NCI-H146 treated with DMSO at 0.1 percent for 48 hours (cell line): ENCODE measurements at regions not wholly inside any gene's neighbourhood (a gene's known extent, or its start where the extent isn't known, plus 50 kb on each side); places are given as distances from the start of the nearest gene placed in this dataset.

Source experiments
- DNase-seq: peaks from one replicate; lab custom pipeline; 2025; ENCODE audit not compliant: unreplicated experiment; lab: John Stamatoyannopoulos, UW

- no peak for DNase-seq
Measured at GRCh38 chr11:95692526-95693260, 96.9 kb downstream of the FAM76B start.

GRCh38 chr11:95690100-95690499, 99.5 kb downstream of the FAM76B start:
- DNase-seq = no peak

GRCh38 chr11:95688501-95689222, 100.9 kb downstream of the FAM76B start:
- DNase-seq = no peak

DNA sequence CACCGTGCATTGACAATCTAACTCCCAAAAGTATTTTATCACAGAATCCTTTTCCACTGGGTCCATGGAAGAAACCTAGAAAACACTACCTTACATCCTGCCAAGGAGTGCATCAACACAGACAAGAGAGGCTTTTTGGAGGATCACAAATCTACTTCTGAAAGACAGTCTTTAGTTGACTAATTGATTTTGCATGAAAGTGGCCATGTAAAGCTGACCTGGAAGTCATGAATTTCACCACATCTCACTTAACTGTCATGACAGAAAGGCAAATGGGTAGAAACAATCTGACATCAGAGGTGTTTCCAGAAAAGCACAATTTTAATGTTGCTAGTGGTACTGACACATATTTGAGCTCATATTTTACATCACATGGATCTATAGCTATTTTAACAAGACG, 101.6 kb downstream of the FAM76B start:
- DNase-seq = no peak

GRCh38 chr11:95686265-95686664, 103.3 kb downstream of the FAM76B start:
- DNase-seq = no peak

- no peak for DNase-seq
Measured at GRCh38 chr11:95684701-95685100, 104.9 kb downstream of the FAM76B start.

DNA sequence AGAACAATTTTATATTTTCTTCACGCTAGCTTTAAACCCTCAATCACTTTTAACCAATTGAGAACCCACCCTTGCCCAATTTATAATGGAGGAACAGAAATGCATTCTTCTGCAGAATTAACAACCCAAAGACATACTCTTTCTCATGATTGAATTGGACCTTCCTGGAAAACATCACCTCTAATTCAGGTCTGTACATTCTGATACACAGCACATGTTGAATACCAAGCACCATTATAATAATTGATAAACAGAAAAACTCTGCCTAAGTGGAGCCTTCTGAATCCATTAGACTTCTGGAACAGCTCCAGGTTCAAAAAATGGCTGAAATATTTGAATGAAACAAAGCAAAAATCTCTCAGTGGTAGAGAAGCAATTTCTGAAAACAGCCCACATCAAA, 105.4 kb downstream of the FAM76B start:
- DNase-seq = no peak

- DNase-seq = no peak
Measured at GRCh38 chr11:95682552-95682951, 107.0 kb downstream of the FAM76B start.

DNA sequence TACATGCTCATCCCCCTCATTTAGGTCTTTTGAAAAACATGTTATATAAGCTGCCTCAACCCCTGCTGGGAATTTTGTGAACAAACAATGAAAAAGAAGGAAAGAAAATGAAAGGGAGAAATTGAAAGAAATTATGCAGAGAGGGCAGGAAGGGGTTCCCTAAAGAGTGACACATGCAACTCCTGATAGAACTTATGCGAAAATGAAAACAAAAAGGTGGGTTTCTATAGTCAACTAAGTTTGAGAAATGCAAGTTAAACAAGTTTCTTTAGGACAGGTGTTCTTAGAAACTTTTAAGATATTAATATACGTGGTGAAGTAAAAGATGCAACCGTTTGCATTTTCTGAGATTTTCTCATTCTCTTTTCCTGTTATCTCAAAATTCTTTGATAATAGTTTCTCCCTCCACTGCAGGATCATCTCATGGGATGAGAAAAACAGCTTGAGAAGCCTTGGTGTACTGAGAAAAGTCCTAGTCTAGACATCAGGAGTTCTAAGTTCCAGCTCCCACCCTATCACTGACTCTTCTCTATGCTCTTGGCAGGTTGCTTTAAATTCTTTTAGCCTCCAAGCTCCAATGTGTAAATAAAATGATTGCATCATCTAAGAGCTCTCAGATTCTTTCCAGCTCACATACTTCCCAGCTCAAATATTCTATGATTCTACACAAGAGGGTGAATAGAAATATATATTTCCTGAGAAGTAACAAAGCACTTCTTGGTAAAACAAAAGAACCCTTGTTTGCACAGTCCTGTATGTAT, 109.2 kb downstream of the FAM76B start:
- DNase-seq = no peak

GRCh38 chr11:95678988-95679387, 110.6 kb downstream of the FAM76B start:
- DNase-seq = no peak

DNA sequence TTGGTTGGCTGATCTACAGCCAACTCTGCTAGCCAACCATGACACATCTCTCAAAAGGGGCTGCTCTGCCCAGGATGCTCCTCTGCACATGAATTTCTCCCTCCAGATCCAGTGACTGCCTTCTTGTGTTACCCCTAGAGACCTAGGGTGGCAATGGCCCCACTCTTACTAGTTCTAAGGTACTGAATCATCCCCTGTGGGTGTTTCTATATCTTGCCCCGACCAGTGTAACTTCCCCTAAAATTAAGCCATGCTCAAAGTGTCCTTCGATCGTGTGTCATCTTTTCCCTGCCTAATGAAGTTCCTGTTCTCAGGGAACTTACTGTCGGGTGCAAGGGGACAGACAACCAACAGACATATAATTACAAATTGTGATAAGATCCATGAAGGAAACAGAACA, 113.3 kb downstream of the FAM76B start:
- DNase-seq = no peak

GRCh38 chr11:95675585-95675984, 114.0 kb downstream of the FAM76B start:
- no peak for DNase-seq

GRCh38 chr11:95674657-95675358, 114.8 kb downstream of the FAM76B start:
- DNase-seq = no peak

DNA sequence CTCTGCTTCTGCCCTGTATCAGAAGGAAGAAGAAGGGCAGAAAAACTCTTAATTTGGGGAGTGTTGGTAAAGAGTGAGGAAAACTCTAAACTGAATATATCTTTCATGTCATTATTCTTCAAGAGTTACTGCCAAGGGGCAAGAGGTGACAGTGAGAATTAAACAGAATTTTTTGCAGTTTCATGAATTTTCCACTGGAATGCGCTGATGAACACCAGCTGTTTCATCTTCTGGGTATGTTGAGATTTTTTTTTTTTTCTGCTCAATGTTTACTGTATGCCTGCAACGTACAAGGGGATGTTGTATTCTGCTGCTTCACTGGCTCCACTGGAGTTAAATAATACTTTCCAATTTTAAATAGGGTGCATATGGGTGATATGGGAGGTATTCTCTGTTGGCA, 117.8 kb downstream of the FAM76B start:
- no peak for DNase-seq

- no peak for DNase-seq
Measured at GRCh38 chr11:95668131-95668530, 121.5 kb downstream of the FAM76B start.

GRCh38 chr11:95661162-95661561, 128.4 kb downstream of the FAM76B start:
- no peak for DNase-seq

GRCh38 chr11:95660038-95660437, 129.5 kb downstream of the FAM76B start:
- no peak for DNase-seq

DNA sequence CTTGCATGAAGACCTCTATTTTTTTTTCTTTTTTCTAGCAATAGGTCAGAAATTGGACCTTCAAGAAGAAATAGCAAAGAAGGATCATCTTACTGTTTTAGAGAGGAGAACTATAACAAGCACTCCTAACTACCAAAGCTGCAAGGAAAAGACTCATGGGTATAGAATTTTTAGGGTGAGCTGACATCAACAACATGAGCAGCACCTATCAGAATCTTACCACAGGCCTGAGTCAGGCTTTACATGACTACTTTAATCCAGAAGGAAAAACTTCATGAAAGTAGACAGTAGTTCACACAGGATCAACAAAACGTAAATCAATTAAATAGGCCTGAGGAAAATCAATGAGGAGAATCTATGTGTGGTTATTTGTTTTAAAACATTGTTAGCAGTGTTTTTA, 130.5 kb downstream of the FAM76B start:
- no peak for DNase-seq

DNA sequence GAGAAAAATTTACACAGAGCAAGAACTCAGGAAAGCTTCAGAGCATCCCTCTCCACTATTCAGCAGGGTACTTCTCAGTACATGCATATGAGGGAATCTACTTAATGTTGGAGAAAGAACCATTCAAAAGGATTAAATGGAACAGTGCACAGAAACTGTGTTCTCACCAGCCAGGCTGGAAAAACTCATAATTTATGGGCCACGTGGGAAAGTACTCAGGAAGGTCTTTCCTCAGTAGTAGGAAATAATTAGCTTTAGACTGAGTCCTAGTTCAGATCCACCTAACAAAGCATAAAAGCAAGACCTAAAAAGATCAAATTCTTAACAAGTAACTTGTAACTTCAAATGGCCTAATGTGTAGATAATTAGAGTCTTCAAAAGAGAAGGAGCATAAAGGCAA, 134.0 kb downstream of the FAM76B start:
- no peak for DNase-seq

DNA sequence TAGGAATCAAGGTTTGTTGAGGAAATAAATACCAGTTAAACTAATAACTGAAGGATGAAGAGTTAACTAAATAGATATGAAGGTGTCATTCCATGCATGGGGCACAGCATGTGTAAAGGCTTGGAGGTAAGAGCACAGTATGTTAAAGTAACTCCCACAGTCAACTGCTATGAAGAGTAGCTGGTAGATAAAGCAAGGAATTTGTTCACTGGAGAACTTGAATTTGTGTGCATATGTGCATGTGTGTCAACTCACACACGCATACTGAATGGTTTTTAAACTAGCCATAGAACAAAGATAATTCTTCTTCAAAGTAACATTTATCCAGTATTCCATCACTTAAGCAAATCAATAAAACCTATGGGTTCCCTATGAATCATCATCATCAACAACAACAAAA, 135.9 kb downstream of the FAM76B start:
- no peak for DNase-seq

- no peak for DNase-seq
Measured at GRCh38 chr11:95653099-95653498, 136.5 kb downstream of the FAM76B start.
